ENCODE measurements at regions not wholly inside any gene's neighbourhood (a gene's known extent, or its start where the extent isn't known, plus 50 kb on each side); places are given as distances from the start of the nearest gene placed in this dataset.
"Not testable (repeated sequence)": the region's sequence is repeated elsewhere in the genome, so short reads cannot be mapped to it uniquely, and the experiment has no call there.

- no peak overlapping the region for H3K4me3 ChIP-seq (ENCODE audit: low read depth, low read length)
- DNase-seq (ENCODE audit: low read depth), result no peak
- TF ChIP-seq, protein P1, sequence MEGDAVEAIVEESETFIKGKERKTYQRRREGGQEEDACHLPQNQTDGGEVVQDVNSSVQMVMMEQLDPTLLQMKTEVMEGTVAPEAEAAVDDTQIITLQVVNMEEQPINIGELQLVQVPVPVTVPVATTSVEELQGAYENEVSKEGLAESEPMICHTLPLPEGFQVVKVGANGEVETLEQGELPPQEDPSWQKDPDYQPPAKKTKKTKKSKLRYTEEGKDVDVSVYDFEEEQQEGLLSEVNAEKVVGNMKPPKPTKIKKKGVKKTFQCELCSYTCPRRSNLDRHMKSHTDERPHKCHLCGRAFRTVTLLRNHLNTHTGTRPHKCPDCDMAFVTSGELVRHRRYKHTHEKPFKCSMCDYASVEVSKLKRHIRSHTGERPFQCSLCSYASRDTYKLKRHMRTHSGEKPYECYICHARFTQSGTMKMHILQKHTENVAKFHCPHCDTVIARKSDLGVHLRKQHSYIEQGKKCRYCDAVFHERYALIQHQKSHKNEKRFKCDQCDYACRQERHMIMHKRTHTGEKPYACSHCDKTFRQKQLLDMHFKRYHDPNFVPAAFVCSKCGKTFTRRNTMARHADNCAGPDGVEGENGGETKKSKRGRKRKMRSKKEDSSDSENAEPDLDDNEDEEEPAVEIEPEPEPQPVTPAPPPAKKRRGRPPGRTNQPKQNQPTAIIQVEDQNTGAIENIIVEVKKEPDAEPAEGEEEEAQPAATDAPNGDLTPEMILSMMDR (IDR thresholded peaks at IDR 0.05; ENCODE audit: low read depth, low read length, missing control alignments), result no peak
- in situ Hi-C loops (cut with HindIII; ENCODE audit: low sequenced_read_pairs), result no loop called here
These were observed 66.9 kb downstream of the DLL1 start for GRCh38 chr6:170223718-170224693.

GRCh38 chr6:170222498-170223471 is 68.1 kb downstream of the DLL1 start:
- no peak overlapping the region for H3K4me3 ChIP-seq (ENCODE audit: low read depth, low read length)
- in situ Hi-C loops (cut with HindIII; ENCODE audit: low sequenced_read_pairs), result no loop called here
- DNase-seq (ENCODE audit: low read depth), result no peak
- TF ChIP-seq, protein P1 (IDR thresholded peaks at IDR 0.05; ENCODE audit: low read depth, low read length, missing control alignments), result no peak

- no peak for DNase-seq (ENCODE audit: low read depth)
- in situ Hi-C loops (cut with HindIII; ENCODE audit: low sequenced_read_pairs), result no loop called here
- H3K4me3 ChIP-seq (ENCODE audit: low read depth, low read length), result no peak overlapping the region
- TF ChIP-seq, protein P1 (IDR thresholded peaks at IDR 0.05; ENCODE audit: low read depth, low read length, missing control alignments), result no peak
These were observed 69.0 kb downstream of the DLL1 start for GRCh38 chr6:170221753-170222400.

DNA sequence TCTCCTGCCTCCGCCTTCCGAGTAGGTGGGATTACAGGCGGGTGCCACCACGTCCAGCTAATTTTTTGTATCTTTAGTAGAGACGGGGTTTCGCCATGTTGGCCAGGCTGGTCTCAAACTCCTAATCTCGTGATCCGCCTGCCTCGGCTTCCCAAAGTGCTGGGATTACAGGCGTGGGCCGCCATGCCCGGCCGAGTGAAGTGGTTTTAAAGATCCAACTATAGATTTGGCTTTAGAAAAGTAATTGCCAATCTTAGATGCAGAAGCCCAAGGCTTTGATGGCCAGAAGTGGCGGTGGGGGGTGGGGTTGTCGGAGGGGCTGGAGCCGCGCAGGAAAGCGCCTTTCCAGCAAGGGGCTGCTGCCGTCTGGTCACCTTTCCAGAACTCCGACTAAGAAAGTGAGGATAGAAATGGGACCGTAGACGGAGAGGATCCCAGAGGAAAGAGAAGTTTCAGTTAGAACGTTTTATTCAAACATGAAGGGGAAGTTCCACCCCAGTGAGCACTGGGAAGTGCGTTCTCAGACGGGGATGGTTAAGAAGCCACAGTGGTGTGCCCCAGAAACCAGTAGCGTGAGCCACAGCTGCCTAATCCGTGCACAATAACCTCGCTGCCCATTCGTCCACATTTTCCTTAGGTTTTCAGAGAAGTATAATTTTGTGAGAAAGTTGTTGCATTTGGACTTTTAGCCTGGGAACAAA is 69.7 kb downstream of the DLL1 start:
- TF ChIP-seq, protein P1 (IDR thresholded peaks at IDR 0.05; ENCODE audit: low read depth, low read length, missing control alignments), result no peak
- in situ Hi-C loops (cut with HindIII; ENCODE audit: low sequenced_read_pairs), result no loop called here
- DNase-seq (ENCODE audit: low read depth), result no peak
- no peak overlapping the region for H3K4me3 ChIP-seq (ENCODE audit: low read depth, low read length)

GRCh38 chr6:170213637-170214018 is 77.2 kb downstream of the DLL1 start:
- DNase-seq (ENCODE audit: low read depth); H3K4me3 ChIP-seq (ENCODE audit: low read depth, low read length); in situ Hi-C loops (cut with HindIII; ENCODE audit: low sequenced_read_pairs): not testable (repeated sequence)

- TF ChIP-seq, protein P1 (IDR thresholded peaks at IDR 0.05; ENCODE audit: low read depth, low read length, missing control alignments), result no peak
- no peak overlapping the region for H3K4me3 ChIP-seq (ENCODE audit: low read depth, low read length)
- in situ Hi-C loops (cut with HindIII; ENCODE audit: low sequenced_read_pairs), result no loop called here
- DNase-seq (ENCODE audit: low read depth), result no peak
These were observed 77.8 kb downstream of the DLL1 start for GRCh38 chr6:170212956-170213636.

All from astrocyte of the cerebellum (primary cell).